Kidney capillary endothelial cell (primary cell): ENCODE measurements at regions not wholly inside any gene's neighbourhood (a gene's known extent, or its start where the extent isn't known, plus 50 kb on each side); places are given as distances from the start of the nearest gene placed in this dataset.
"Not testable (repeated sequence)": the region's sequence is repeated elsewhere in the genome, so short reads cannot be mapped to it uniquely, and the experiment has no call there.

ENCODE experiments used
- DNase-seq: peaks from one replicate; pipeline ENCODE4 v3.0.0-alpha.2; 2018; ENCODE audit warnings: low spot score

DNA sequence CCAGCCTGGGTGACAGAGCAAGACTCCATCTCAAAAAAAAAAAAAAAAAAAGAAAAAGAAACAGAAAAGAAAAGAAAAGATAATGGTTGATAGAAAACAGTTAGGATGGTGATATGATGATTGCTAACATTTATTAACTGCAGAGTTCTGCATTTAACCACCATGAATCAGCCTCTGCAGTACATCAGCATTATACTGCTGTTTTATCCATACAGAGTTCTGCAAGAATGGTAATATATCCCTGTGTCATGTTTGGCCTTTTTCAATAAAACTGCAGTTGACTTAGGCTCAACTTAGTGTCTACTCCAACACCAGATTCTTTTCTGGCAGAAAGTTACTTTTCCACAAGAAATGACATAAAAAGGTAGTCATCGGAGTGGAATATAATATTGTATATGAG is 62.6 kb downstream of the DUSP6 start:
- DNase-seq: no peak

DNA sequence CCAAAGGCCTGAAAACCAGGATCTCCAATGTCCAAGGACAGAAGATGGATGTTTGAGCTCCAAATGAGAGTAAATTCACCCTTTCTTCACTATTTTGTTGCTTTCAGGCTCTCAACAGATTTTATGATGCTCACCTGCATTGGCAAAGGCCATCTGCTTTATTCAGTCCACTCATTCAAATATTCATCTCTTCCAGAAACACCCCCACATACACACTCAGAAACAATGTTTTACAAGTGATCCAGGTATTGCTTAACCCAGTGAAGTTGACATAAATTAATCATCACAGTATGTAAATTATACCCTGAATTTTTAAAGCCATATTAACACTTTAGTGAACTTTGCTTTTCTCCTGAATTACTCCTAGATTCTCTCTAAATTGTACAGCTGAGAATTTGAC is 63.3 kb downstream of the DUSP6 start:
- DNase-seq: no peak

GRCh38 chr12:89286501-89286900 is 65.8 kb downstream of the DUSP6 start:
- DNase-seq: no peak

- DNase-seq: no peak
These were observed 70.8 kb downstream of the DUSP6 start for GRCh38 chr12:89281539-89281867.

- DNase-seq: no peak
These were observed 71.3 kb downstream of the DUSP6 start for GRCh38 chr12:89280833-89281538.

DNA sequence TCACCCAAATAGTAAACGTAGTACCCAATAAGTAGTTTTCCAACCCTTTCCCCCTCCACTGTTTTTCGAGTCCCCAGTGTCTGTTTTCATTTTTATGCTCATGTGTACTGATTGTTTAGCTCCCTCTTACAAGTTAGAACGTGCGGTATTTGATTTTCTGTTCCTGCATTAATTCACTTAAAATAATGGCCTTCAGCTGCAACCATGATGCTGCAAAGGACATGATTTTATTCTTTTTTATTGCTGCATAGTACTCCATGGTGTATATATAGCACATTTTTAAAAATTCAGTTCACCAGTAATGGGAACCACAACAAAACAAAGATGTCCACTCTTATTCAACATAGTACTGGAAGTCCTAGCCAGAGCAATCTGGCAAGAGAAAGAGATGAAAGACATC is 72.8 kb downstream of the DUSP6 start:
- DNase-seq: no peak

GRCh38 chr12:89278862-89279261 is 73.4 kb downstream of the DUSP6 start:
- no peak for DNase-seq

- DNase-seq: no peak
These were observed 74.1 kb downstream of the DUSP6 start for GRCh38 chr12:89278169-89278568.

DNA sequence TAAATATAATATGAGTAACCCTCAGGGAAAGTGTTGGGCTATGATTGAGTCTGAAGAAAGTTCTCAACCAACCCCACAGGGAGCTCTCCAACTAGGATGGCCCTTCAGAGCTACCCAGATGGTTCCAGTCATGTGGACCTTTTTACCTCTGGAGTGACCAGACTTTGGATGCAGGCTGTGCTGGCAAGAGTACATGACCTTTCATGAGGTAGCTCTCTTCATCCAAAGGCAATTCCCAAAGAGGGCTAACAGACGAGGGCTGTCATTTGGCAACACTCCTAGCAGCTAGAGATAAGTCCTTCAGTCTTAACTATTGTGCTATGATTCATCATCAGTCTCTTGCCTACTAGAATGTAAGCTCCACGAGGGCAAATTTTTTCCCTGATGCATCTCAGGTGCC is 75.4 kb downstream of the DUSP6 start:
- DNase-seq: no peak

- no peak for DNase-seq
These were observed 78.8 kb downstream of the DUSP6 start for GRCh38 chr12:89273525-89273924.

DNA sequence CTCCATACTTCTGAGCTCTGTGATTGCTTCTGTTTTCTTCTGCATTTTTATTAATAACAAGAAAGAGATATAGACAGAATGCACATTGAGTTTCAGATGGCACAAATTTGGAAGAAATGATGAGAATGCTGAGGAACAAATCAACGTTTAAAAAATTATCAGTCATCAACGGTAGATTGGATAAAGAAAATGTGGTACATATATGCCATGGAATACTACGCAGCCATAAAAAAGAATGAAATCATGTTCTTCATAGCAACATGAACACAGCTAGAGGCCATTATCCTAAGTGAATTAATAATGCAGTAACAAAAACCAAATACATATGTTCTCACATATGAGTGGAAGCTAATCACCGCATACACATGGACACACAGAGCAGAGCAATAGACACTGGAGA is 81.8 kb downstream of the DUSP6 start:
- DNase-seq: no peak

DNA sequence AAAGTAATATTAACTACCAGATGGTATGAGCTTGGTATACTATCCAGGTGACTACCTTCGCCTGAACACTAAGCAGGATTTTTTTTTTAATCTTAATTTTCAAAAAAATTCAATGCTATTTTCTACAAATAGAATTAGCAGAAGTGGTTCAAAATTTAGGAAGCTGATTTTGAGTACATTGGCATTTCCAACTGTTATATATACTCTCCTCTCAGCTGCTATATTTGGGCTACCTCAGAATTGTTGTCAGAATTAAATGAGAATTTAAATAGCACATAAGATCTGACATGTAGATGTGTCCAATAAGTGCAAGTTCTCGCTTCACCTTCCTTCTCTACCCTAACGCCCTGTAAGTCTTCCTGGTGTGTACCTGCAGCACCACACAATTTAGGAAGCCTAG is 83.1 kb downstream of the DUSP6 start:
- no peak for DNase-seq

DNA sequence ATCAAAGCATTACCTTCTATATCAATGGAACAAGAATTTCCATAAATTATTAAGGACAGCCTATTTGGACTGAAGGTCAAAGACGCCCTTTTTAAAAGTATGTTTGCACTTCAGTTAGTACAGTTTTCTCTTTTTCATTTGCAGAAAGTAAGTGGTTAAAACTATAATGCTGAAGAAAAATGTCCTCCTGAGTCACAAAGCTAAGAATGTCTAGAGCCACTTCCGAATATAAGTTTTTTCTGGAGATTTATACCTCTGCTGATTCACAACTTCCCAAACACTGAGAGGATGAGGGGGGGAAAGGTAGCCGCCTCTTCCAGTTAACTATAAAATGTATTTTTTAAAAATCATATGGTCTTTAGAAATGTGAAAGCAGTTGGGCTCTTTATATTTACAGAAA is 84.9 kb downstream of the DUSP6 start:
- DNase-seq: peak; percentile 72

- DNase-seq: not testable (repeated sequence)
These were observed 85.6 kb downstream of the DUSP6 start for GRCh38 chr12:89266574-89267188.

DNA sequence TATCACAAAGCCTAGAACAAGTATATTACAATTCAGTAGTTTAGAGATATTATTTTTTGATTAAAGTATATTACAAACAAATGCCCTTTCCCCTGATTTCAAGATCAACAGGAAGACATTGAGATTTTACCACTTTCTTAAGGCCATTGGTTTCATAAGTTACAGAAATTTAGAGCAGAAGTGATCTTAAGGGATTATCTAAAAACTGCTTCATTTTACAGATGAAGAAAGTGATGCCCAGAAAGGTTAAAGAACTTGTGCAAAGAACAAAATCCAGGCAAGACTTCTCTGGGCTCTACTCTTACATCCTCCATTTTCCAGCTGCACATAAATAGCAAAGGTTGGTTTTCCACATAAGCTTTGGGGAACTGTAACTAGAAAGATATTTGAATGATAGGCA is 87.5 kb downstream of the DUSP6 start:
- DNase-seq: no peak

GRCh38 chr12:89263900-89264299 is 88.4 kb downstream of the DUSP6 start:
- DNase-seq: no peak

DNA sequence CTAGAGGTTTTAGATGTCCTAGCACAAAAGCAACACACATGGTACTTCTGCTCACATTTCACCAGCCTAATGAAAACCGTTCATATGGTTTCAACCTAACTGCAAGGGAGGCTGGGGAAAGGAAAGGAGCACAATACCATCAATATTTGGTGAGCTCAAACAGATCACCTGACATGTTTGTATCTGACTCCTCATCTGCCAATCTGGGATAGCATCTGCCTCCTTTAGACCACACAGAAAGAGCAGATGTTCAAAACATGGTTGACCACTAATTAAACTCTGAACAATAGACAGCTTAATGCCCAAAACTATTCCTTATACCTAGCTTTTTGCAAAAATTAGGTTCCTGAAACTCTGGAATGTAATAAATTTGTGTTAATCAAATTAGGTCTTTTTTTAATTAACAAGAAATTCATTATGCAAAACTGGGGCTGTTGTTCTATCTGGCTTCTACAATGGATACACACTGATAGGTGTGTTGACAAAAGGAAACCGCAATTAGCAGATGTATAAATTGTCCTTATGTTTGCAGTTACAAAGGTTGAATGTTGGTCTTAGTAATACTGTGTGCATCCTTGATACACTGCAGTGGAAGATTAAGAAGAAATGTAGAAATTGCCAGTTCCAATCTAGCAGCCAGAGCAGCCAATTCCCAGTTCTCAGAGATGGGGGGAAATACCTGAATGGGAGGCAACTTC is 89.3 kb downstream of the DUSP6 start:
- no peak for DNase-seq

DNA sequence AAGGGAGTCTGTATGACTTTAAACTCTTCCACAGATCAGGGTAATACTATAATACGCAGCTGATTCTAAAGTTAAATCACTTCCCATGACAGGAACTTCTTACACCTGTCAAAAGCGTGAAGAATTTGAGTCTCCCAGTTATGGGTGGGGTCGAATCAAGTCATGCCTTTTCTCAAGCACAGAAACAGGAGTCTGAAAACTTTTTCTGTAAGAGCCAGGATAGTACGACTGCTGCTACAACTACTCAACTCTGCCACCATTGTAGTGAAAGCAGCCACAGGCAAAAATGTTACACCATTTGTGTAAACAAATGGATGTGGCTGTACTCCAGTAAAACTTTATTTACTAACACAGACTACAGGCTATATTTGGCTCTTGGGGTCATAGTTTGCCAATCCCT is 90.3 kb downstream of the DUSP6 start:
- DNase-seq: no peak

GRCh38 chr12:89260841-89261637 is 91.3 kb downstream of the DUSP6 start:
- DNase-seq: no peak

DNA sequence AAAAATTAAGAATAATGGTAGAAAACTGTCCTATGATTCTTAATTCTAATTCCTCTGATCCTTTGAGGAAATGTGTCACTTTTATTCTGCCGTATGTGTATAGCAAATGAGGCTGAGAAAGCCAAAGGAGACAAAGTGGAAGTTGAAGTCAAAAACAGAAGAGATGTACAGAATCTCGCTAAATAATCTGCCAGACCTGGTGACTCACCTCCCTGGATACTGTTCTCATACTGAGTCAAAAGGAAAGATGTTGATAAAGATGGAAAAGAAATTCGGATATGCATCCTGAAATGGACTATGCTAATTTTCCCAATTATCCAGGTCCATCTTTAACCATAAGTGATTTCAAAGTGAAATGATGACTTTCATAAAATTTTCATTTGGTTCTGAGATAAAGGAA is 92.5 kb downstream of the DUSP6 start:
- DNase-seq: no peak

DNA sequence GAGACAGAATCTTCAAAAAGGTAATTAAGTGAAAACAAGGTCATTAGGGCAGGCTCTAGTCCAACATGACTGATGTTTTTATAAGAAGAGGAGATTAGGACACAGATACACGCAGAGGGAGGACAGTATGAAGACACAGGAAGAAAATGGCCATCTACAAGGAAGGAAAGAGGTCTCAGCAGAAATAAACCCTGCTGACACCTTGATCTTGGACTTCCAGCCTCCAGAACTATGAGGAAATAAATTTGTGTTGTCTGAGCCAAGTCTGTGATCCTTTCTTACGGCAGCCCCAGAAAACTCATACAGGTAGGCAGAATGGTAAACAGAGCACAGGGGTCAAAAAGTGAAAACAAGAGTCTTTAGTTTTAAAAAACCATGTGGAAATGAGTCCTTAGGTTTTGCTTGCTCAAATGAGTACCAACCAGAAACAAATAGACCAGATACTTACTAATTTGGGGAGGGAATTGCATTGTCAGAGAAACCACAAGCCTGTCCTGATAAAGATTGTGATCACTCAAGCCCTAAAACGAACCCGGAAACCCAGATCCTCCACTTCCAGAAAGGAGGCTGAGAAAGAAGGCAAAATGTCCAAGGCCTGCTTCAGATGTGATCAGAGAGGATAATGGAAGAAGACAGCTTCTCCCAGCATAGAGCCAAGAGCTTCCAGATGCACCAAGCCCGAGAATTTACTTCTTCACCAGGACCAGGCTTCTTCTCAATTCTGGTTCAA is 93.9 kb downstream of the DUSP6 start:
- DNase-seq: no peak

DNA sequence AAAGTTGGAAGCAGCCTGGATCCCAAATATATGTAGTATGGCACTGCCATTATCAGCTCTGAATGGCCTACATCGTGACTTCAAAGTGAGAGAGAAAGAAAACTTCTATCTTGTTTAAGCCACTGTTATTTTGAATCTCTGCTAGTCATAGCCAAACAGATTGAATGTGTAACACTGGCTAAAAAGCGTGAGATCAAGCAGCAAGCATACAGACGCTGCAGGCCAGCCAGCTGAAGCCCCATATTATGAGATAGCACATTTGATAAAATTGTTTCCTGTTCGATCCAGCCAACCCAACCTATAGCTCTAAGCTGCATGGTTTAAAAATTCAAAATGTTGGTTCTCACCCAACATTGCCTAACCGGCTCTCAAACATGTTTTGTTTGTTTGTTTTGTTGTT is 95.0 kb downstream of the DUSP6 start:
- DNase-seq: no peak
